Transverse colon (tissue), 4 donors: ENCODE measurements at regions not wholly inside any gene's neighbourhood (a gene's known extent, or its start where the extent isn't known, plus 50 kb on each side); places are given as distances from the start of the nearest gene placed in this dataset.

ENCODE experiments used
- DNase-seq: peaks from one replicate; pipeline ENCODE4 v3.0.0-alpha.2; 2019
- H3K27ac ChIP-seq, 4 donors: fragments of 200-600 bp; sonication (generic); 2 replicates each; pipeline ENCODE4 v1.5.1; 2016 to 2018; ENCODE audit warnings: inconsistent platforms in 4 of 4
- H3K27me3 ChIP-seq: fragments of 200-600 bp; sonication (generic); 2 replicates; pipeline ENCODE4 v1.5.1; 2017; ENCODE audit warnings: inconsistent platforms
- H3K36me3 ChIP-seq, 4 donors: fragments of 200-600 bp; sonication (generic); 2 replicates each; pipeline ENCODE4 v1.5.1; 2017 to 2019; ENCODE audit warnings: inconsistent platforms in 4 of 4
- H3K4me1 ChIP-seq, 4 donors: fragments of 200-600 bp; sonication (generic); 2 replicates each; pipeline ENCODE4 v1.5.1; 2017 to 2020; ENCODE audit warnings: inconsistent platforms in 4 of 4
- H3K4me3 ChIP-seq, 4 donors: fragments of 200-600 bp; sonication (generic); 1 replicate in 1 of 4; 2 replicates in 3 of 4; pipeline versions ENCODE4 v1.5.1 to v1.6.1; 2017 to 2019; ENCODE audit warnings: inconsistent platforms in 4 of 4
- H3K9me3 ChIP-seq, 2 donors: fragments of 200-600 bp; sonication (generic); 2 replicates each; pipeline ENCODE4 v1.5.1; 2017 to 2019; ENCODE audit warnings: inconsistent platforms in 2 of 2
- CTCF ChIP-seq, 5 experiments: fragments of 200-600 bp in 3 of 5; fragments of 450-650 bp in 2 of 5; sonication (generic) in 3 of 5; IDR thresholded peaks; 1 replicate in 2 of 5; 2 replicates in 3 of 5; pipeline ENCODE4 v1.5.1; 2016 to 2017; ENCODE audit warnings: antibody characterized with exemption in 5 of 5, inconsistent platforms in 3 of 5, mild to moderate bottlenecking in 2 of 5, moderate library complexity in 1 of 5
- EP300 ChIP-seq: sonication (generic); formaldehyde crosslinking; IDR thresholded peaks from one replicate; pipeline ENCODE4 v1.6.1; 2017; ENCODE audit warnings: antibody characterized with exemption, low read depth
- POLR2A ChIP-seq: fragments of 450-650 bp; IDR thresholded peaks from one replicate; pipeline ENCODE4 v1.6.1; 2016; ENCODE audit warnings: antibody characterized with exemption, mild to moderate bottlenecking, moderate library complexity
- POLR2AphosphoS5 ChIP-seq, 3 donors: sonication (generic); formaldehyde crosslinking; IDR thresholded peaks; one replicate each; pipeline ENCODE4 v1.6.1; 2016; ENCODE audit warnings: antibody characterized with exemption in 3 of 3
- WGBS, 2 donors: methylation state at CpG; one replicate each; pipeline ENCODE4 v1.1.5; 2018; ENCODE audit warnings: low coverage in 1 of 2; 5-methylcytosine and 5-hydroxymethylcytosine counted together
- in situ Hi-C, 4 donors: fragments of 200-750 bp; cut with MboI; loops; one replicate each; pipeline versions ENCODE4 v1.15.0 to v1.15.1; 2017; ENCODE audit warnings: low sequenced_read_pairs in 3 of 4, low pct_ligation_motif_present in 1 of 4, low pct_unique_long_range_greater_than_20kb in 1 of 4
- intact Hi-C: fragments of 100-400 bp; cut with DNase I; formaldehyde crosslinking; loops from one replicate; pipeline ENCODE4 v1.15.1; 2023; ENCODE audit warnings: low total_unique reads

GRCh38 chr10:131626274-131626673 lies 274.5 kb upstream of the PPP2R2D start:
- no peak for TF ChIP-seq CTCF (IDR thresholded peaks at IDR 0.05)
- no peak for TF ChIP-seq POLR2AphosphoS5 (IDR thresholded peaks at IDR 0.05)
- TF ChIP-seq POLR2A, result no peak
- TF ChIP-seq EP300, result no peak
- in situ Hi-C loops, result no loop called here
- H3K9me3 ChIP-seq, result no peaks in the 10 kb centered on the region
- no peak for DNase-seq
- H3K4me3 ChIP-seq, result no peak overlapping the region
- WGBS, 2 donors, result 93% methylated on average over 10 of the region's 11 CpGs; no CpG with 5 or more reads in 1 of the 2 donors
- intact Hi-C loops, result no loop called here
- H3K27me3 ChIP-seq, result no peaks in the 10 kb centered on the region
- H3K27ac ChIP-seq, result no peak overlapping the region
- no peaks in the 10 kb centered on the region for H3K36me3 ChIP-seq
- no peaks in the 10 kb centered on the region for H3K4me1 ChIP-seq

GRCh38 chr10:131629026-131629770 lies 271.6 kb upstream of the PPP2R2D start:
- H3K36me3 ChIP-seq, result no peaks in the 10 kb centered on the region
- TF ChIP-seq EP300 (no peak), POLR2AphosphoS5 (IDR thresholded peaks at IDR 0.05) (no peak), POLR2A (no peak), CTCF (IDR thresholded peaks at IDR 0.05) (no peak)
- 28 to 34% methylated on average over 2 to 4 of the region's 4 CpGs for WGBS, 2 donors
- H3K4me3 ChIP-seq, result no peak overlapping the region
- H3K9me3 ChIP-seq, result no peaks in the 10 kb centered on the region
- H3K27me3 ChIP-seq, result no peaks in the 10 kb centered on the region
- intact Hi-C loops, result no loop called here
- H3K4me1 ChIP-seq, result no peaks in the 10 kb centered on the region
- no peak for DNase-seq
- H3K27ac ChIP-seq, result no peak overlapping the region
- in situ Hi-C loops, result no loop called here

GRCh38 chr10:131630772-131631258 lies 270.0 kb upstream of the PPP2R2D start:
- no peaks in the 10 kb centered on the region for H3K36me3 ChIP-seq
- intact Hi-C loops, result no loop called here
- in situ Hi-C loops, result no loop called here
- no peaks in the 10 kb centered on the region for H3K9me3 ChIP-seq
- DNase-seq, result no peak
- H3K27me3 ChIP-seq, result no peaks in the 10 kb centered on the region
- TF ChIP-seq POLR2AphosphoS5 (IDR thresholded peaks at IDR 0.05) (no peak), POLR2A (no peak), CTCF (IDR thresholded peaks at IDR 0.05) (no peak), EP300 (no peak)
- H3K4me1 ChIP-seq, result no peaks in the 10 kb centered on the region
- 75 to 88% methylated on average over 2 to 7 of the region's 7 CpGs for WGBS, 2 donors
- H3K27ac ChIP-seq, result no peak overlapping the region
- no peak overlapping the region for H3K4me3 ChIP-seq

- Histone ChIP-seq H3K27me3 (no peaks in the 10 kb centered on the region), H3K9me3 (no peaks in the 10 kb centered on the region), H3K36me3 (no peaks in the 10 kb centered on the region), H3K27ac (no peak overlapping the region), H3K4me1 (no peaks in the 10 kb centered on the region), H3K4me3 (no peak overlapping the region)
- no peak for DNase-seq
- 74 to 83% methylated on average over 9 to 14 of the region's 14 CpGs for WGBS, 2 donors
- in situ Hi-C loops (no loop called here), intact Hi-C loops (no loop called here)
- TF ChIP-seq EP300 (no peak), POLR2A (no peak), CTCF (IDR thresholded peaks at IDR 0.05) (no peak), POLR2AphosphoS5 (IDR thresholded peaks at IDR 0.05) (no peak)
These were observed 269.2 kb upstream of the PPP2R2D start for GRCh38 chr10:131631619-131632018.
